IMR-90 (cell line): ENCODE measurements at regions not wholly inside any gene's neighbourhood (a gene's known extent, or its start where the extent isn't known, plus 50 kb on each side); places are given as distances from the start of the nearest gene placed in this dataset.

ENCODE experiments used
- ATAC-seq: fragments of 200-7000 bp; cut with Tn5 transposase; 2 replicates; pipeline ENCODE4 v1.9.1; 2020; ENCODE audit warnings: low read depth, mild to moderate bottlenecking, moderate library complexity
- BruUV-seq: library from RNA; stranded (reverse); fragments of 400-500 nt; replicated peaks from 2 replicates; lab custom pipeline; 2021; lab: Mats Ljungman, UMichigan
- CTCF ChIA-PET: fragments of 300-600 bp; formaldehyde crosslinking; extraction: SDS; loops from one replicate; lab custom pipeline; 2021; ENCODE audit warnings: antibody characterized with exemption; lab: Yijun Ruan, JAX
- POLR2A ChIA-PET: fragments of 300-600 bp; sonication (Branson Sonifier 250); formaldehyde crosslinking; loops from one replicate; lab custom pipeline; 2022; ENCODE audit warnings: antibody characterized with exemption; ENCODE audit not compliant: unreplicated experiment; lab: Charles Lee
- DNase-seq: peaks from one replicate; pipeline ENCODE4 v3.0.0; 2013
- H2AFZ ChIP-seq: replicated peaks from 2 replicates; pipeline ENCODE3; 2013; ENCODE audit warnings: low read length, mild to moderate bottlenecking; ENCODE audit not compliant: poor library complexity
- H2AK5ac ChIP-seq: 2 replicates; pipeline ENCODE4 v1.6.1; 2013; ENCODE audit warnings: low read depth, low read length, inconsistent platforms
- H2AK9ac ChIP-seq: replicated peaks from 2 replicates; pipeline ENCODE3; 2013; ENCODE audit warnings: mild to moderate bottlenecking, low read depth, low read length, moderate library complexity; ENCODE audit not compliant: poor library complexity
- H2BK120ac ChIP-seq: 2 replicates; pipeline ENCODE4 v1.6.1; 2013; ENCODE audit warnings: low read depth, low read length, inconsistent platforms
- H2BK15ac ChIP-seq: 3 replicates; pipeline ENCODE4 v1.6.1; 2013; ENCODE audit warnings: low read depth, low read length, inconsistent platforms
- H2BK20ac ChIP-seq: 2 replicates; pipeline ENCODE4 v1.6.1; 2013; ENCODE audit warnings: low read depth, mild to moderate bottlenecking, inconsistent platforms, low read length, moderate library complexity
- H2BK5ac ChIP-seq: 2 replicates; pipeline ENCODE4 v1.6.1; 2013; ENCODE audit warnings: mild to moderate bottlenecking, low read depth, low read length, inconsistent platforms; ENCODE audit not compliant: poor library complexity, severe bottlenecking
- H3K14ac ChIP-seq: replicated peaks from 2 replicates; pipeline ENCODE4 v1.6.1; 2013; ENCODE audit warnings: low read depth, low read length, inconsistent platforms
- H3K18ac ChIP-seq: 2 replicates; pipeline ENCODE4 v1.6.1; 2013; ENCODE audit warnings: low read depth, low read length, control low read depth
- H3K23ac ChIP-seq: 2 replicates; pipeline ENCODE4 v1.6.1; 2013; ENCODE audit warnings: low read depth, low read length, inconsistent platforms
- H3K27ac ChIP-seq: 2 replicates; pipeline ENCODE4 v1.5.1; 2013; ENCODE audit warnings: mild to moderate bottlenecking, control low read depth, low read length; ENCODE audit not compliant: insufficient read depth
- H3K27me3 ChIP-seq: 2 replicates; pipeline ENCODE4 v1.6.1; 2013; ENCODE audit warnings: low read length; ENCODE audit not compliant: control insufficient read depth, insufficient read depth
- H3K36me3 ChIP-seq: 2 replicates; pipeline ENCODE4 v1.6.1; 2013; ENCODE audit warnings: low read length, mixed read lengths; ENCODE audit not compliant: control insufficient read depth, insufficient read depth
- H3K4ac ChIP-seq: 2 replicates; pipeline ENCODE4 v1.6.1; 2013; ENCODE audit warnings: low read depth, low read length, inconsistent platforms
- H3K4me1 ChIP-seq: 2 replicates; pipeline ENCODE4 v1.6.1; 2013; ENCODE audit warnings: low read length, mixed read lengths; ENCODE audit not compliant: control insufficient read depth, insufficient read depth
- H3K4me2 ChIP-seq: 2 replicates; pipeline ENCODE4 v1.6.1; 2013; ENCODE audit warnings: low read depth, mild to moderate bottlenecking, control low read depth, low read length, moderate library complexity
- H3K4me3 ChIP-seq: 2 replicates; pipeline ENCODE4 v1.5.1; 2013; ENCODE audit warnings: low read depth, mild to moderate bottlenecking, control low read depth, low read length, moderate library complexity; ENCODE audit not compliant: insufficient read depth
- H3K56ac ChIP-seq: 2 replicates; pipeline ENCODE4 v1.6.1; 2013; ENCODE audit warnings: low read length, inconsistent platforms; ENCODE audit not compliant: insufficient read depth; ENCODE audit errors: extremely low read depth
- H3K79me1 ChIP-seq, 2 experiments: 2 replicates each; pipeline ENCODE4 v1.6.1; 2013; ENCODE audit warnings: low read length in 2 of 2, inconsistent platforms in 1 of 2, low read depth in 1 of 2
- H3K9ac ChIP-seq: 2 replicates; pipeline ENCODE4 v1.6.1; 2013; ENCODE audit warnings: low read depth, low read length, control low read depth
- H3K9me1 ChIP-seq: 2 replicates; pipeline ENCODE4 v1.6.1; 2013; ENCODE audit warnings: low read length, inconsistent platforms; ENCODE audit not compliant: insufficient read depth
- H3K9me3 ChIP-seq: 2 replicates; pipeline ENCODE4 v1.6.1; 2013; ENCODE audit warnings: low read length; ENCODE audit not compliant: control insufficient read depth, insufficient read depth
- H4K20me1 ChIP-seq: 2 replicates; pipeline ENCODE4 v1.6.1; 2013; ENCODE audit warnings: low read length, inconsistent platforms; ENCODE audit not compliant: insufficient read depth
- H4K5ac ChIP-seq: 2 replicates; pipeline ENCODE4 v1.6.1; 2013; ENCODE audit warnings: mild to moderate bottlenecking, low read depth, low read length, control low read depth
- H4K8ac ChIP-seq, 2 experiments: 2 replicates each; pipeline ENCODE4 v1.6.1; 2013; ENCODE audit warnings: low read depth in 2 of 2, low read length in 2 of 2, control low read depth in 1 of 2, inconsistent platforms in 1 of 2
- H4K91ac ChIP-seq: 2 replicates; pipeline ENCODE4 v1.6.1; 2013; ENCODE audit warnings: low read depth, low read length, inconsistent platforms; ENCODE audit not compliant: insufficient read depth
- BHLHE40 ChIP-seq: fragments of 150-350 bp; IDR thresholded peaks from 2 replicates; pipeline ENCODE4 v1.6.1; 2016; ENCODE audit warnings: mild to moderate bottlenecking, low read depth, low read length
- CEBPB ChIP-seq: IDR thresholded peaks from 2 replicates; pipeline ENCODE4 v1.6.1; 2012; ENCODE audit warnings: low read depth, low read length, improper control_type of control experiment
- CHD1 ChIP-seq: IDR thresholded peaks from 2 replicates; pipeline ENCODE4 v1.6.1; 2012; ENCODE audit warnings: low read depth, low read length, improper control_type of control experiment
- CTCF ChIP-seq: conservative IDR thresholded peaks from 2 replicates; pipeline ENCODE4 v1.5.1; 2012; ENCODE audit warnings: mild to moderate bottlenecking, low read depth, low read length, improper control_type of control experiment
- ELK1 ChIP-seq: fragments of 150-350 bp; IDR thresholded peaks from 2 replicates; pipeline ENCODE4 v1.6.1; 2016; ENCODE audit warnings: low read depth, mild to moderate bottlenecking, low read length, moderate library complexity, borderline replicate concordance
- FOS ChIP-seq: fragments of 150-350 bp; IDR thresholded peaks from 2 replicates; pipeline ENCODE4 v1.6.1; 2016; ENCODE audit warnings: low read depth, low read length
- MAFK ChIP-seq: IDR thresholded peaks from 2 replicates; pipeline ENCODE4 v1.6.1; 2012; ENCODE audit warnings: low read depth, low read length, improper control_type of control experiment
- MAZ ChIP-seq: IDR thresholded peaks from 2 replicates; pipeline ENCODE4 v1.6.1; 2012; ENCODE audit warnings: low read depth, mild to moderate bottlenecking, low read length, improper control_type of control experiment, moderate library complexity, borderline replicate concordance
- MXI1 ChIP-seq: IDR thresholded peaks from 2 replicates; pipeline ENCODE4 v1.6.1; 2012; ENCODE audit warnings: low read depth, mild to moderate bottlenecking, low read length, moderate library complexity, borderline replicate concordance
- NFE2L2 ChIP-seq: fragments of 150-350 bp; IDR thresholded peaks from 2 replicates; pipeline ENCODE4 v1.6.1; 2016; ENCODE audit warnings: low read depth, mild to moderate bottlenecking, low read length
- POLR2A ChIP-seq: IDR thresholded peaks from 2 replicates; pipeline ENCODE4 v1.6.1; 2012; ENCODE audit warnings: mild to moderate bottlenecking, low read depth, low read length
- RAD21 ChIP-seq: IDR thresholded peaks from 2 replicates; pipeline ENCODE4 v1.6.1; 2012; ENCODE audit warnings: low read length, improper control_type of control experiment
- RCOR1 ChIP-seq: IDR thresholded peaks from 2 replicates; pipeline ENCODE4 v1.6.1; 2012; ENCODE audit warnings: mild to moderate bottlenecking, low read length, improper control_type of control experiment; ENCODE audit not compliant: insufficient replicate concordance
- RFX5 ChIP-seq: IDR thresholded peaks from 2 replicates; pipeline ENCODE4 v1.8.0; 2012; ENCODE audit warnings: low read depth, mild to moderate bottlenecking, low read length, moderate library complexity
- SMC3 ChIP-seq: fragments of 150-350 bp; IDR thresholded peaks from 2 replicates; pipeline ENCODE4 v1.6.1; 2016; ENCODE audit warnings: low read depth, mild to moderate bottlenecking, antibody characterized with exemption, low read length, moderate library complexity
- USF2 ChIP-seq: fragments of 150-350 bp; IDR thresholded peaks from 2 replicates; pipeline ENCODE4 v1.6.1; 2017; ENCODE audit warnings: mild to moderate bottlenecking, antibody characterized with exemption, low read length, low read depth
- WGBS, 2 experiments: methylation state at CpG; one replicate each; pipeline versions ENCODE4 v1.1.5 to v1.1.7; 2013; ENCODE audit warnings: missing lambda C conversion rate in 2 of 2; ENCODE audit not compliant: insufficient read length in 1 of 2; ENCODE audit errors: extremely low coverage in 2 of 2; 5-methylcytosine and 5-hydroxymethylcytosine counted together
- dilution Hi-C: fragments of 300-500 bp; cut with HindIII; formaldehyde crosslinking; loops from one replicate; pipeline ENCODE4 v1.14.3; 2018; ENCODE audit warnings: low sequenced_read_pairs; ENCODE audit not compliant: unreplicated experiment
- in situ Hi-C: fragments of 300-500 bp; cut with MboI; formaldehyde crosslinking; loops from 3 replicates; pipeline ENCODE4 v1.14.3; 2019; ENCODE audit warnings: low sequenced_read_pairs, inconsistent platforms, mixed read lengths
- intact Hi-C: fragments of 100-400 bp; cut with micrococcal nuclease; formaldehyde crosslinking; loops from 2 replicates; pipeline ENCODE4 v1.10.0; 2022

- Histone ChIP-seq H3K4me3 (no peak overlapping the region), H4K20me1 (no peaks in the 10 kb centered on the region), H4K5ac (no peak overlapping the region), H3K18ac (no peak overlapping the region), H3K27ac (no peak overlapping the region), H4K91ac (no peak overlapping the region), H3K4me1 (no peaks in the 10 kb centered on the region), H3K27me3 (no peaks in the 10 kb centered on the region), H2AK9ac (no peak overlapping the region), H4K8ac (no peak overlapping the region), H2BK20ac (no peak overlapping the region), H2BK15ac (no peak overlapping the region), H2AFZ (no peak overlapping the region), H3K23ac (no peak overlapping the region), H3K4ac (no peak overlapping the region), H3K36me3 (no peaks in the 10 kb centered on the region), H3K9me3 (peaks cover 14% of the 10 kb centered on the region), H3K4me2 (no peak overlapping the region), H3K9ac (no peak overlapping the region), H2BK5ac (no peak overlapping the region), H3K56ac (no peak overlapping the region), H3K9me1 (no peaks in the 10 kb centered on the region), H3K14ac (no peak overlapping the region), H2BK120ac (no peak overlapping the region), H2AK5ac (no peak overlapping the region), H3K79me1 (no peaks in the 10 kb centered on the region)
- BruUV-seq = no TSS peak
- CTCF ChIA-PET = no interaction called here
- POLR2A ChIA-PET = no interaction called here
- no CpG with 5 or more reads among the region's 2 CpGs for WGBS, 2 experiments
- dilution Hi-C loops = no loop called here
- TF ChIP-seq MAFK = no peak
- TF ChIP-seq CTCF = no peak
- no peak for TF ChIP-seq MXI1
- TF ChIP-seq ELK1 = no peak
- TF ChIP-seq POLR2A = no peak
- TF ChIP-seq CEBPB = no peak
- TF ChIP-seq SMC3 = no peak
- TF ChIP-seq USF2 = no peak
- TF ChIP-seq RCOR1 = no peak
- TF ChIP-seq MAZ = no peak
- TF ChIP-seq NFE2L2 = no peak
- no peak for TF ChIP-seq RFX5
- no peak for TF ChIP-seq RAD21
- no peak for TF ChIP-seq FOS
- no peak for TF ChIP-seq CHD1
- no peak for TF ChIP-seq BHLHE40
- ATAC-seq (no peak), DNase-seq (no peak)
- in situ Hi-C loops = no loop called here
- intact Hi-C loops = no loop called here
Observed at GRCh38 chr5:116724971-116725370, 150.3 kb upstream of the SEMA6A start.
